ENCODE measurements at regions not wholly inside any gene's neighbourhood (a gene's known extent, or its start where the extent isn't known, plus 50 kb on each side); places are given as distances from the start of the nearest gene placed in this dataset.
"Not testable (repeated sequence)": the region's sequence is repeated elsewhere in the genome, so short reads cannot be mapped to it uniquely, and the experiment has no call there.

GRCh38 chr5:56757077-56757476 is 58.3 kb upstream of the MAP3K1 start:
- TF ChIP-seq TAF1 (IDR thresholded peaks at IDR 0.05; ENCODE audit: low read depth) (no peak), CTCF (IDR thresholded peaks at IDR 0.05; ENCODE audit: poor library complexity, severe bottlenecking) (no peak), POLR2AphosphoS5 (IDR thresholded peaks at IDR 0.05) (no peak), SMC3 (conservative IDR thresholded peaks at IDR 0.05; ENCODE audit: poor library complexity) (no peak), EZH2 (IDR thresholded peaks at IDR 0.05; ENCODE audit: borderline replicate concordance, insufficient read depth, low read length, poor library complexity, severe bottlenecking) (no peak), RAD21 (conservative IDR thresholded peaks at IDR 0.05) (no peak)

DNA sequence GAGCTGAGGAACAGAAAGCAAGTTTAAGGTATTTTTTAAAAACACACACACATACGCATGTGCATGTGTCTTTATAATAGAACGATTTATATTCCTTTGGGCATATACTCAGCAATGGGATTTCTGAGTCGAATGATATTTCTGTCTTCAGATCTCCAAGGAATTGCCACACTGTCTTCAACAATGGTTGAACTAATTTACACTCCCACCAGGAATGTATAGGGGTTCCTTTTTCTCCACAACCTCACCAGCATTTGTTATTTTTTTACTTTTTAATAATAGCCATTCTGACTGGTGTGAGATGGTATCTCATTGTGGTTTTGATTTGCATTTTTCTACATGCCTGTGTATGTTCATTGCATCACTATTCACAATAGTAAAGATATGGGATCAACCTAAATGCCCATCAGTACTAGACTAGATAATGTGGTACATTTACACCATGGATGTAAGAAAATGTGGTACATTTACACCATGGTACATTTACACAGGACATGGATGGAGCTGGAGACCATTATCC is 60.3 kb upstream of the MAP3K1 start:
- H3F3A ChIP-seq (ENCODE audit: insufficient read depth, low read length, poor library complexity, severe bottlenecking), result no peaks in the 10 kb centered on the region
- no peaks in the 10 kb centered on the region for H3K9me2 ChIP-seq (ENCODE audit: insufficient read depth, low read length)
- no peaks in the 10 kb centered on the region for H3K79me2 ChIP-seq (replicated peaks; ENCODE audit: insufficient read depth, low read length)
- TF ChIP-seq EZH2 (IDR thresholded peaks at IDR 0.05; ENCODE audit: borderline replicate concordance, insufficient read depth, low read length, poor library complexity, severe bottlenecking) (no peak), MXI1 (conservative IDR thresholded peaks at IDR 0.05; ENCODE audit: poor library complexity, severe bottlenecking) (no peak), SMC3 (conservative IDR thresholded peaks at IDR 0.05; ENCODE audit: poor library complexity) (no peak), EP300 (conservative IDR thresholded peaks at IDR 0.05; ENCODE audit: poor library complexity, severe bottlenecking) (no peak), POLR2AphosphoS5 (IDR thresholded peaks at IDR 0.05) (no peak), TAF1 (IDR thresholded peaks at IDR 0.05; ENCODE audit: low read depth) (no peak), CTCF (IDR thresholded peaks at IDR 0.05; ENCODE audit: poor library complexity, severe bottlenecking) (no peak), RAD21 (conservative IDR thresholded peaks at IDR 0.05) (no peak)
- TF ChIP-seq, protein P1, sequence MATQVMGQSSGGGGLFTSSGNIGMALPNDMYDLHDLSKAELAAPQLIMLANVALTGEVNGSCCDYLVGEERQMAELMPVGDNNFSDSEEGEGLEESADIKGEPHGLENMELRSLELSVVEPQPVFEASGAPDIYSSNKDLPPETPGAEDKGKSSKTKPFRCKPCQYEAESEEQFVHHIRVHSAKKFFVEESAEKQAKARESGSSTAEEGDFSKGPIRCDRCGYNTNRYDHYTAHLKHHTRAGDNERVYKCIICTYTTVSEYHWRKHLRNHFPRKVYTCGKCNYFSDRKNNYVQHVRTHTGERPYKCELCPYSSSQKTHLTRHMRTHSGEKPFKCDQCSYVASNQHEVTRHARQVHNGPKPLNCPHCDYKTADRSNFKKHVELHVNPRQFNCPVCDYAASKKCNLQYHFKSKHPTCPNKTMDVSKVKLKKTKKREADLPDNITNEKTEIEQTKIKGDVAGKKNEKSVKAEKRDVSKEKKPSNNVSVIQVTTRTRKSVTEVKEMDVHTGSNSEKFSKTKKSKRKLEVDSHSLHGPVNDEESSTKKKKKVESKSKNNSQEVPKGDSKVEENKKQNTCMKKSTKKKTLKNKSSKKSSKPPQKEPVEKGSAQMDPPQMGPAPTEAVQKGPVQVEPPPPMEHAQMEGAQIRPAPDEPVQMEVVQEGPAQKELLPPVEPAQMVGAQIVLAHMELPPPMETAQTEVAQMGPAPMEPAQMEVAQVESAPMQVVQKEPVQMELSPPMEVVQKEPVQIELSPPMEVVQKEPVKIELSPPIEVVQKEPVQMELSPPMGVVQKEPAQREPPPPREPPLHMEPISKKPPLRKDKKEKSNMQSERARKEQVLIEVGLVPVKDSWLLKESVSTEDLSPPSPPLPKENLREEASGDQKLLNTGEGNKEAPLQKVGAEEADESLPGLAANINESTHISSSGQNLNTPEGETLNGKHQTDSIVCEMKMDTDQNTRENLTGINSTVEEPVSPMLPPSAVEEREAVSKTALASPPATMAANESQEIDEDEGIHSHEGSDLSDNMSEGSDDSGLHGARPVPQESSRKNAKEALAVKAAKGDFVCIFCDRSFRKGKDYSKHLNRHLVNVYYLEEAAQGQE (IDR thresholded peaks at IDR 0.05; ENCODE audit: borderline replicate concordance), result no peak
- no peak overlapping the region for H3K27ac ChIP-seq (ENCODE audit: low read length)
- no peak overlapping the region for H2AFZ ChIP-seq (ENCODE audit: low read depth, low read length)
- H3K4me3 ChIP-seq (ENCODE audit: low read length), result no peak overlapping the region
- H3K9ac ChIP-seq (ENCODE audit: low read length), result no peak overlapping the region
- H3K36me3 ChIP-seq (ENCODE audit: insufficient read depth, low read length), result no peaks in the 10 kb centered on the region
- no peaks in the 10 kb centered on the region for H4K20me1 ChIP-seq (ENCODE audit: insufficient read depth)
- H3K4me2 ChIP-seq (ENCODE audit: low read length), result no peak overlapping the region
- no peaks in the 10 kb centered on the region for H3K9me3 ChIP-seq (ENCODE audit: low read length)
- no peaks in the 10 kb centered on the region for H3K27me3 ChIP-seq (ENCODE audit: insufficient read depth, low read depth, low read length)

More at GRCh38 chr5:56757077-56757476, 58.3 kb upstream of the MAP3K1 start:
- Histone ChIP-seq H3K4me2 (ENCODE audit: low read length) (no peak overlapping the region), H3K9me3 (ENCODE audit: low read length) (no peaks in the 10 kb centered on the region), H3K27me3 (ENCODE audit: insufficient read depth, low read depth, low read length) (no peaks in the 10 kb centered on the region), H3K36me3 (ENCODE audit: insufficient read depth, low read length) (no peaks in the 10 kb centered on the region), H3K9me2 (ENCODE audit: insufficient read depth, low read length) (no peaks in the 10 kb centered on the region), H3F3A (ENCODE audit: insufficient read depth, low read length, poor library complexity, severe bottlenecking) (no peaks in the 10 kb centered on the region), H3K9ac (ENCODE audit: low read length) (no peak overlapping the region), H2AFZ (ENCODE audit: low read depth, low read length) (no peak overlapping the region), H3K27ac (ENCODE audit: low read length) (no peak overlapping the region), H3K79me2 (replicated peaks; ENCODE audit: insufficient read depth, low read length) (no peaks in the 10 kb centered on the region), H3K4me3 (ENCODE audit: low read length) (no peak overlapping the region), H4K20me1 (ENCODE audit: insufficient read depth) (no peaks in the 10 kb centered on the region)

- H4K20me1 ChIP-seq (ENCODE audit: insufficient read depth), result not testable (repeated sequence)
Observed at GRCh38 chr5:56753588-56753987, 61.8 kb upstream of the MAP3K1 start.

More at GRCh38 chr5:56753588-56753987, 61.8 kb upstream of the MAP3K1 start:
- H3K9me2 ChIP-seq (ENCODE audit: insufficient read depth, low read length); H3K79me2 ChIP-seq (replicated peaks; ENCODE audit: insufficient read depth, low read length); H3K27ac ChIP-seq (ENCODE audit: low read length); H3K9me3 ChIP-seq (ENCODE audit: low read length); H2AFZ ChIP-seq (ENCODE audit: low read depth, low read length); H3K27me3 ChIP-seq (ENCODE audit: insufficient read depth, low read depth, low read length); H3K36me3 ChIP-seq (ENCODE audit: insufficient read depth, low read length); H3K9ac ChIP-seq (ENCODE audit: low read length); H3K4me3 ChIP-seq (ENCODE audit: low read length); H3K4me2 ChIP-seq (ENCODE audit: low read length); H3F3A ChIP-seq (ENCODE audit: insufficient read depth, low read length, poor library complexity, severe bottlenecking): not testable (repeated sequence)
